T-helper 17 cell (primary cell): ENCODE measurements at regions not wholly inside any gene's neighbourhood (a gene's known extent, or its start where the extent isn't known, plus 50 kb on each side); places are given as distances from the start of the nearest gene placed in this dataset.

Experiments used
- ATAC-seq: fragments of 150-1000 bp; cut with Tn5 transposase; 2 replicates; pipeline ENCODE4 v1.10.0; 2021; ENCODE audit warnings: mild to moderate bottlenecking, moderate library complexity
- DNase-seq, 3 donors: peaks; one replicate each; pipeline versions ENCODE4 v3.0.0 to v3.0.0-alpha.2; 2020 to 2021
- H3K9me3 ChIP-seq: one replicate; pipeline ENCODE4 v1.7.0; 2013; ENCODE audit warnings: low read length, mild to moderate bottlenecking; ENCODE audit not compliant: control insufficient read depth, poor library complexity, severe bottlenecking
- H3K27ac Mint-ChIP-seq: one replicate; pipeline ENCODE4 v1.8.0; 2022; ENCODE audit warnings: mild to moderate bottlenecking, moderate library complexity, mixed read lengths
- H3K27me3 Mint-ChIP-seq: one replicate; pipeline ENCODE4 v1.8.0; 2022; ENCODE audit warnings: mixed read lengths
- H3K36me3 Mint-ChIP-seq: one replicate; pipeline ENCODE4 v1.8.0; 2022; ENCODE audit warnings: low read depth, mixed read lengths
- H3K4me1 Mint-ChIP-seq: one replicate; pipeline ENCODE4 v1.8.0; 2022; ENCODE audit warnings: mild to moderate bottlenecking, mixed read lengths
- H3K4me3 Mint-ChIP-seq: one replicate; pipeline ENCODE4 v1.8.0; 2022; ENCODE audit warnings: mild to moderate bottlenecking, moderate library complexity, mixed read lengths

DNA sequence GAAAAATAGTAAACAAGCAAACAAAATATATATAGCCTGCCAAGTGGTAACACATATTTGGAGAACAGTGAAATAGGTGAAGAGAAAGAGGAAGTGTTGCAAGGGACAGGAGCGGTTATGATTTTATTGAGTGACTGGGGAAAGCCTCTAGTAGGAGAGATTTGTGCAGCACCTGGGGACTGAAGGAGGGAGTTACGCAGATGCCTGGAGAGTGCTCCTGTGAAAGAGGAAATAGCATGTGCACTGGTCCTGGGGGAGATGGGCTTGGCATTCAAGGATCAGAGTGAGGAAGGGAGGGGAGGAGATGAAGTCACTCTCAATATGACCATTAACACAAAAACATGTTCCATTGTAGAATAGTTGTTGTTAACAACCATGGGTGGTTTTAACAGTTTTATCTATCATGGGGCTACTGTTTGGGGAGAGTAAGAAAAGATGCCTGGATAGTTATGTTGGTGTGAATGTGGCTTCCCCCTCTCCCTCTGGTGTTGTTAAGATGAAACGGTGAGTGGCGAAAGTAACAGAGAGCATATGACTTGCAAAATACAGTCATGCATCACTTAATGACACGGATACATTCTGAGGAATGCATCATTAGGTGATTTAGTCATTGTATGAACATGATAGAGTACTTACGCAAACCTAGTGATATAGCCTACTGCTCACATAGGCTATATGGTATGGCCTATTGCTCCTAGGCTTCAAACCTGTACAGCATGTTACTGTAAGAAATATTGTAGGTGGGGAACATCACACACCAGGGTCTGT is 251.7 kb upstream of the ARGLU1 start:
- no peak for ATAC-seq
- no peaks in the 10 kb centered on the region for H3K27me3 Mint-ChIP-seq

DNA sequence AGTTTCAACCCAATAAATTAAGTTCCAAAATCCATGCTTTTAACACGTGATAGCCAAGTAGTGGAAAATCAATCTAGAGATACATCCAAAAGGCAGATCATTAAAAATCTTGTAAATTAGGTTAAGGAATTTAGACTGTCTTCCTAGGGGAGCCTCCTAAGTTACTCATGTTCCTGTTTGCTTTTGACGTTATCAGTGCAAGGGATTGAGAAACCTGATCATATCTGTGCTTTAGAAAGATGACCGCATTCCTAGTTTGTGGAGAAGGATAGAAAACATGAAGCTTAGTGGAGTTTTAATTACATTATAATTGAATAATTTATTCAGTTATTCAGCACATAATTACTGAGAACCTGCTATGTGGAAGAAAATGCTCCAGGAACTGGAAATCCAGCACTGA is 251.0 kb upstream of the ARGLU1 start:
- no peak for ATAC-seq

More for the DNA sequence above, 251.7 kb upstream of the ARGLU1 start:
- Mint-ChIP-seq H3K27ac (no peak overlapping the region), H3K4me3 (no peak overlapping the region), H3K36me3 (no peaks in the 10 kb centered on the region), H3K4me1 (no peaks in the 10 kb centered on the region)
- no peaks in the 10 kb centered on the region for H3K9me3 ChIP-seq
- DNase-seq, result no peak

DNA sequence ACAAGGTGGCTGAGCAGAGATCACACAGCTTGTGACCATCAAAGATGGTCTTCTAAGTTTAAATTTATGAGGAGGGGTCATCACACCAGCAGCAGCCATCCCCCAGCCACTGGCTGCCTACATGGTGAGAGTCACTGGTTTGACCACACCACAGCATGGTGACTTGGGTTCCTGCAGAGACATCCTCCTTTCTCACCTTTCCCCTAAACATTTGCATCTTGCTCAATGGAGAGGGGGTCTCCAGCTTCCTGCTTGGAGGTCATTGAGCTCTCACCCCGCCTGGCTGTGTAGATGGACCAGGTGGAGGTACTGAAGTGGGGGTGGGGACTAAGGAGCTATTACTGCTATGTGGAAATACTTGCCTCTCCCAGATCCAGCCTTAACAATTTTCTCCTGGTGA is 247.6 kb upstream of the ARGLU1 start:
- H3K4me3 Mint-ChIP-seq, result no peak overlapping the region
- no peaks in the 10 kb centered on the region for H3K36me3 Mint-ChIP-seq
- H3K4me1 Mint-ChIP-seq, result no peaks in the 10 kb centered on the region
- no peaks in the 10 kb centered on the region for H3K9me3 ChIP-seq
- peaks cover 17% of the 10 kb centered on the region for H3K27me3 Mint-ChIP-seq
- DNase-seq (no peak), ATAC-seq (no peak)
- no peak overlapping the region for H3K27ac Mint-ChIP-seq

More for the DNA sequence above, 251.0 kb upstream of the ARGLU1 start:
- Mint-ChIP-seq H3K4me1 (no peaks in the 10 kb centered on the region), H3K27ac (no peak overlapping the region), H3K27me3 (no peaks in the 10 kb centered on the region), H3K4me3 (no peak overlapping the region), H3K36me3 (no peaks in the 10 kb centered on the region)
- no peak for DNase-seq
- H3K9me3 ChIP-seq, result no peaks in the 10 kb centered on the region

DNA sequence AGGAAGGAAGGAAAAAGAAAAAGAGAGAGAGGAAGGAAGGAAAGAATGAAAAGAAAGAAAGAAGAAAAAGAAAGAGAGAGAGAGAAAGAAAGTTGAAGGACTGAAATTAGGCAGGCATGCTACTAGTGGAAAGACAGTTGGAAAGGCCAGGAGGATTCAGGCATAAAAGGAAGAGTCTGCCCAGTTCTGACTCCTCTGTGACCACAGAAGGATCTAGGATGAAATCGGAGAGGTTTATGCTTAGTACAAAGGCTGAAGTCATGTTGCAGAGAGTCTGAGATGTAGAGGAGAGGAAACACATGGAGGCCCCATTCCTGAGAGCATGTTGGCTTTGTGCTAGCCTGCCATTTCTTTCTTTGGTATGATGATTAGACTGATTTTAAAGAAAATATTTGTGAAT is 246.5 kb upstream of the ARGLU1 start:
- no peaks in the 10 kb centered on the region for H3K9me3 ChIP-seq
- Mint-ChIP-seq H3K4me1 (no peaks in the 10 kb centered on the region), H3K27ac (no peak overlapping the region), H3K36me3 (no peaks in the 10 kb centered on the region), H3K27me3 (peaks cover 17% of the 10 kb centered on the region), H3K4me3 (no peak overlapping the region)
- DNase-seq, result no peak
- ATAC-seq, result no peak

DNA sequence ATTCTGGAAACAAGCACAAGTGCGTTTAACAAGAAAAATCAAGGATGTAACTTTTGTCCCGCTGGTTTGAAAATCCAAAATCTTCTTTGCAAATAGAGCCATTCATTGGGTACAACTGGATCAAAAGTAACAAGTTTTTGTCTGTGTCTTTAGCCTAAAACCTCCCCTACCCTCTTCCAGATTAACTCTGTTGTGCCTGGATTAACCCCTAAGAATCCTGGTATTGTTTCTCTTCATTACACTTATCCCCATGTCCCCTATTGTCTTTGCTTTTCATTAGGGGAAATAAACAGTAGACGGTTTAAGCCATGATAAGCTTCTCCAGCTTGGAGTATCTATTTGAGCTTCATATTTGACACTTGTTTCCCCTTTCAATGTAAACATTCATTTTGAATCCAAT is 242.1 kb upstream of the ARGLU1 start:
- Mint-ChIP-seq H3K4me1 (no peaks in the 10 kb centered on the region), H3K4me3 (no peak overlapping the region), H3K27me3 (peaks cover 17% of the 10 kb centered on the region)

DNA sequence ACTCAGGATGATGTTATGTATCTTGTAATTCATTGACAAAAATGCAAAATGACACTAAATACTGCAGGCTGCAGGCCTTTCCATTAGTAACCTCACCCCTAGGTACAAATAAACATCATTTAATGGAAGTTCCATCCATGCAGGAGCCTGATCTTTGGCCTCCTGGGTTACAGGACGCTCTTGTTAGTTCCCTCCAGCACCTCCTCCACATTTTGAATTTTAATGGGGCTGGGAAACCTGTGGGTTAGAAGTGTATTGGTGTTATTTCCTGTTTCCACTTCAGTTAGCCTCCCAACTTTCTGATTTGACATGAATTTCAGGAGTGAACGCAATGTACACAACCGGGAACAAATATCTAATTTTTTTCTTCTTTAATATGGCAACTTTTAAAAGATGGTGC is 237.1 kb upstream of the ARGLU1 start:
- ATAC-seq (no peak), DNase-seq (no peak)
- no peaks in the 10 kb centered on the region for H3K27me3 Mint-ChIP-seq
- no peaks in the 10 kb centered on the region for H3K9me3 ChIP-seq
- H3K4me3 Mint-ChIP-seq, result no peak overlapping the region
- no peaks in the 10 kb centered on the region for H3K36me3 Mint-ChIP-seq
- no peaks in the 10 kb centered on the region for H3K4me1 Mint-ChIP-seq
- H3K27ac Mint-ChIP-seq, result no peak overlapping the region

More for the DNA sequence above, 242.1 kb upstream of the ARGLU1 start:
- Mint-ChIP-seq H3K36me3 (no peaks in the 10 kb centered on the region), H3K27ac (no peak overlapping the region)
- DNase-seq (no peak), ATAC-seq (no peak)
- H3K9me3 ChIP-seq, result no peaks in the 10 kb centered on the region

DNA sequence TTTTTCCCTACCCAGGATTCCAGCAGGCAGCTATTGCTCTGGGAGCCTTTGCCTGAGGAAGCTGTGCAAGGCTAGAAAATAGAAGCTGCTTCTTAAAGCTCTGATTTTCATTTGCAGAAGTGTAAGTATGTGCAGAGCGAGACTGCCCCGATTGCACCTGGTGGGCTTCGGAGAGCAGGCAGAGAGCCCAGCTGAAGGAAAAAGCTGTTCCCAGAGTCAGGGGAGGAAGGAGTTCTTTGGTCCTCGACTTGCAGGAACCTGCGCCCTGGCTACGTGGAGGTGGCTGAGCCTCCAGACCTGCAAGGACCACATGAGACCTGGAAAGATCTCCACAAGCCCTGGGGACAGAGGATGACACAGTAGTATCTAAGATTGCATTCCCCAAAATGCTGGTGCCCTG is 235.0 kb upstream of the ARGLU1 start:
- DNase-seq, result no peak
- no peak overlapping the region for H3K4me3 Mint-ChIP-seq
- H3K27me3 Mint-ChIP-seq, result peaks cover 10% of the 10 kb centered on the region
- no peak overlapping the region for H3K27ac Mint-ChIP-seq
- no peaks in the 10 kb centered on the region for H3K4me1 Mint-ChIP-seq
- ATAC-seq, result no peak
- H3K9me3 ChIP-seq, result no peaks in the 10 kb centered on the region
- no peaks in the 10 kb centered on the region for H3K36me3 Mint-ChIP-seq

DNA sequence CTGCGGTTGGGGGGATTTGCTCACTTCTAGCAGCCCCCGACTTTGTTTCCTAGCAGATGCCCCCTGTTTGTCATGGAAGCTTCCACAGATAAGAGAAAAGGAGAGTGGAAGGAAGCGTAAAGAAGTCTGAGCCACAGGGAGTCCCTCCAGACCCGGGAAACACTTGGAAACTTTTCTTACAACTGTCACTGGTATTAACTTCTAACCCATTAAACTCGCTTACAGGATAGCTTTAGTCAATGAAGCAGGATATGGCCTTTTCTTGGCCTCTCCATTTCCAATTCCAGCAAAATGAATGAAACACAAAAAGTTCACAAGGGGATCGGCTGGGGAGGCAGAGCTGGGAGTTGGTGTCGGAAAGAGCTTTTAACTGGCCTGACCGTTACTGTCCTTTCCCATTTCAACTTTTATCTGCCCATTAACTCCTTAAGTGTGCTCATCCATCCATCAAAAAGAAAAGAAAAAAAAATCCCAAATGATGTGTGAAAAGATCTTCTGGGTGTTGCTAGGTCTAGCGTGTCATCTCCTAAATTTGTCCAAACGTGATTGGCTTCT is 231.9 kb upstream of the ARGLU1 start:
- DNase-seq (no peak), ATAC-seq (no peak)
- H3K27ac Mint-ChIP-seq, result no peak overlapping the region
- peaks cover 14% of the 10 kb centered on the region for H3K27me3 Mint-ChIP-seq
- H3K9me3 ChIP-seq, result no peaks in the 10 kb centered on the region
- peaks cover 5% of the 10 kb centered on the region for H3K4me1 Mint-ChIP-seq
- H3K4me3 Mint-ChIP-seq, result no peak overlapping the region
- no peaks in the 10 kb centered on the region for H3K36me3 Mint-ChIP-seq

DNA sequence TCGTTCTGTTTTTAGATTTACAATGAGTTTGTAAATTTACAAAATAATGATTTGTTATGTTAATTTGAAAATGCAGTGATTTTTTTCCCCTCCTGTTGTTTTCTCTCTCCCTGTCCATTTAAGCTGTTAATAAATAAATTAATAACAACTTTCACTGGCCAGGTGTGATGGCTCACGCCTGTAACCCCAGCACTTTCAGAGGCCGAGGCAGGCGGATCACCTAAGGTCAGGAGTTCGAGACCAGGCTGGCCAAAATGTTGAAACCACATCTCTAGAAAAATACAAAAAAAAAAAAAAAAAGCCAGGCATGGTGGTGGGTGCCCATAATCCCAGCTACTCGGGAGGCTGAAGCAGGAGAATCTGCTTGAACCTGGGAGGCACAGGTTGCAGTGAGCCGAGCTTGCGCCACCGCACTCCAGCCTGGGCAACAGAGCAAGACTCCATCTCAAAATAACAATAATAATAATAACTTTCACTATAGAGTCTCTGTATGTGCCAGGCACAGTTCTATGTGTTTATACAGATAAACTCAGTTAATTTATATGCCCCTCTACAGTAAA is 229.2 kb upstream of the ARGLU1 start:
- Mint-ChIP-seq H3K4me1 (peaks cover 5% of the 10 kb centered on the region), H3K27ac (no peak overlapping the region), H3K27me3 (peaks cover 14% of the 10 kb centered on the region), H3K4me3 (no peak overlapping the region), H3K36me3 (no peaks in the 10 kb centered on the region)
- no peaks in the 10 kb centered on the region for H3K9me3 ChIP-seq
- ATAC-seq (no peak), DNase-seq (no peak)

DNA sequence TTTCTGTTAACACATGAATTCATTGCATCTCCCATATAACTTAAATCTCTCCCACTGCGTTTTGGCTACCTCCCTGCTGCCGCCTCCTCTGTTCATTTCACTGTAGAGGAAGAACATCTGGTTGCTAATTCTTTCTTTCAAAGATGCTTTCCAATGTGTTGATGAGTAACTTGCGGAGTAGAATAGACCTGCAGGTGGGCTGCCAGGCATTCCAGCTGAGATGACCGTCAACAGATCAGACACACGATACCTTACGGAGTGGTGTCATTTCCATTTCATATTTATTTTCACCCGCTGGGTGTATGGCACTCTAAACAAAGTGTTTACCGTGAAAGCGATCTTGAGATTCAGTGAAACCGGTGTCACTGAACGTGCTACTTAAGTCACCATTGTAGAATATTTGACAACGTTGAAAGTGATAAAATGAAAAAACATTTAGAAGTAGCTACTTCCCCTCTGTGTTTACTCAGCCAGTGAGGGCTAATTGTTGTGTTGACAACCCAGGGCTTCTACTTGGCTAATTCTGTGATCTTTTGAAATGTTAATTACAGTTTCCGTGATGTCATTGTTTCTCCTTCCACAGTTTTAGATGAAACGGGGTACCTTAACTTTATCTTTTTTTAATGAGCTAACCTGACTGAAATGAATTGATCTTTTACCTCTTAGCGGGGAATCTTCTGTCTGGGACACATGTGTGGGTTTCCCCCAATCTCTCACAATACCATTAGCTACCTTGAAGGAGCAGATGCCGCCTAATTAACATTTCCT is 228.5 kb upstream of the ARGLU1 start:
- no peak for ATAC-seq

DNA sequence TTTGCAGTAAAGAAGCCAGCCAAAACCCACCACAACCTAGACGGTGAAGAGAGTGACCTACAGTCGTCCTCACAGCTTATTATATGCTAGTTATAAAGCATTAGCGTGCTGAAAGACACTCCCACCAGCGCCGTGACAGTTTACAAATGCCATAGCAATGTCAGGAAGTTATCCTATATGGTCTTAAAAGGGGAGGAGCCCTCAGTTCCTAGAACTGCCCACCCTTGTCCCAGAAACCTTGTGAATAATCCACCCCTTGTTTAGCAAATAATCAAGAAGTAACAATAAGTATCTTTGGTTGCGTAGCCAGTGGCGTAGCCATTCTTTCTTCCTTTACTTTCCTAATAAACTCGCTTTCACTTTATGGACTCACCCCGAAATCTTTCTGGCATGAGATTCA is 227.9 kb upstream of the ARGLU1 start:
- Mint-ChIP-seq H3K27ac (no peak overlapping the region), H3K27me3 (peaks cover 14% of the 10 kb centered on the region), H3K36me3 (no peaks in the 10 kb centered on the region), H3K4me3 (peak overlapping the region; percentile 58), H3K4me1 (peaks cover 5% of the 10 kb centered on the region)
- ATAC-seq, result no peak
- no peak for DNase-seq
- no peaks in the 10 kb centered on the region for H3K9me3 ChIP-seq

More for the DNA sequence above, 228.5 kb upstream of the ARGLU1 start:
- Mint-ChIP-seq H3K4me1 (peaks cover 5% of the 10 kb centered on the region), H3K27me3 (peaks cover 14% of the 10 kb centered on the region), H3K4me3 (peak overlapping the region; percentile 58), H3K27ac (no peak overlapping the region), H3K36me3 (no peaks in the 10 kb centered on the region)
- no peak for DNase-seq
- no peaks in the 10 kb centered on the region for H3K9me3 ChIP-seq

DNA sequence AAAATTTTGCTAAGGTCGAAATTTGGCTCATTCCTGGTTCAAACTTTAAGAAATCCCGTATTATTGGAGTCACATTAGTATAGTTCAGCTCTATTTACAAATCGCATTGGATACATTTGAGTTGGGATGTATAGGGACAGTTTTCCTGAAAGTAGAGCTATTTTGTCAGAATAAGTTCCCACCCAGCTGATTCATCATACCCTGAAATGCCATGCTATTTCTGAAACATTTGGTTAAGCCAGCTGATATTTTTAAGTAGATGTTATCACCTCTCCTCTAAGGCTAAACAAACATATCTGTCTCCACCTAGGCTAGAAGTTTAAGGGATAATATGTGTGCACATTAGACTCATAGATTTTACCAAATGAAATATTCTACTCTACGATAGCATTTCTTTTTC is 226.2 kb upstream of the ARGLU1 start:
- Mint-ChIP-seq H3K4me3 (no peak overlapping the region), H3K27me3 (peaks cover 13% of the 10 kb centered on the region), H3K27ac (no peak overlapping the region), H3K4me1 (peaks cover 5% of the 10 kb centered on the region), H3K36me3 (no peaks in the 10 kb centered on the region)
- ATAC-seq (no peak), DNase-seq (no peak)
- no peaks in the 10 kb centered on the region for H3K9me3 ChIP-seq

DNA sequence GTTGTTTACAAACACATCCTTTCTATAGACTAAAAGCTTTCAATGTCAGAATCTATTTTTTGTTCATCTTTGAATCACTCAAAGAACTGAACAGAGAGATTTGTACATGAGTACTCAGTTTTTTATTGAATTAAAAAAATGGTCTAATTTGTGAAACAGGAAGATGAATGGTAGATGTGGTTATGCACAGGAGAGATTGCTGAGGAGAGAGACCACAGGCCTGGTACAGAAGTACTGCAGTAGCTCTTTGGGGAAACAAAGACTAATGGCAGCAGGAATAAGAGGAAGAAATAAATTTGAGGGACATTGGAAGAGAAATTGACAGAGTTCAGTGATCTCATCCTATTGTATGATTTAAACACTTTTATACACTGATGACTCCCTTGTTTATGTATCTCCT is 222.0 kb upstream of the ARGLU1 start:
- DNase-seq (no peak), ATAC-seq (no peak)
- no peak overlapping the region for H3K4me3 Mint-ChIP-seq
- H3K27ac Mint-ChIP-seq, result no peak overlapping the region
- no peaks in the 10 kb centered on the region for H3K36me3 Mint-ChIP-seq
- no peaks in the 10 kb centered on the region for H3K9me3 ChIP-seq
- H3K27me3 Mint-ChIP-seq, result peaks cover 5% of the 10 kb centered on the region
- no peaks in the 10 kb centered on the region for H3K4me1 Mint-ChIP-seq
